HG03378 (cell line): ENCODE measurements at regions not wholly inside any gene's neighbourhood (a gene's known extent, or its start where the extent isn't known, plus 50 kb on each side); places are given as distances from the start of the nearest gene placed in this dataset.
"Not testable (repeated sequence)": the region's sequence is repeated elsewhere in the genome, so short reads cannot be mapped to it uniquely, and the experiment has no call there.

ENCODE experiments used
- ATAC-seq: cut with Tn5 transposase; IDR thresholded peaks from one replicate; pipeline ENCODE4 v1.9.1; 2021; ENCODE audit warnings: mild to moderate bottlenecking, moderate library complexity; ENCODE audit not compliant: unreplicated experiment

DNA sequence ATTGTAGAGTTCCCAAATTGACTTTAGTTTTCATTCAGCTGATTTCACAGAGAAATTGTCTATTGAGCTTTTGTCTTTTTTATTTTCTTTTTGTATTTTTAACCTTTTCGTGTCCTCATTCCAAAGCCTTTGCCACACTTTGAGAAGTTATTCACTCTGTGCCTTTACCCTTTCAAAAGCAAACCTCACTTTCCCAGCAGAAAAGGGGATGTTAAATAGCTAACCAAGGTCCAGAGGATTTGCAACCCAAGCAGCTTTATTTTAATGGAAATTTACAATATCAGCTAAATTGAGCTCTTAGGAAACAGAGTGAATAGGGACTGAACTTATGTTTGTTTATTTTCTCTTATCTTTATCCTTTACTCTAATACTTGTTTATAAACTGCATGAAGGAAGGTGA, 428.8 kb downstream of the PCDH7 start:
- ATAC-seq, result no peak

DNA sequence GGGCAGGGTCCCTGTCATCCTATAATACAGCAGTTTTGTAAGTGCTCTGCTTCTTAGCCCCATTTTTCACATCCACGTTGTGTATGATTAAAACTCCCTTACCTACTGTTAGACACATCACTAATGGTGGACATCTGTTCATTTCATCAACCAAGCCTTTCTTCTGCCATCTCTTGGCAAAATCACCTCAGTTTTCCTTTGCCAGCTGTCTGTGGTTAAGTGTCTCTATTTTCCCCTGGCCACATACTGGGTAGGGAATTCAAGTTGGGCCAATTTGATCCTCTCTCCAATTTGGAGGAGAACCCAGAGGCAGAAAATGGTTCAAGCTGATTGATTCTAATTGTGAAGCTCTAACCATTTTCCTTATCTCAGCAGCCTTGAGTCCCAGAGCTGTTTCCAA, 436.1 kb downstream of the PCDH7 start:
- no peak for ATAC-seq

DNA sequence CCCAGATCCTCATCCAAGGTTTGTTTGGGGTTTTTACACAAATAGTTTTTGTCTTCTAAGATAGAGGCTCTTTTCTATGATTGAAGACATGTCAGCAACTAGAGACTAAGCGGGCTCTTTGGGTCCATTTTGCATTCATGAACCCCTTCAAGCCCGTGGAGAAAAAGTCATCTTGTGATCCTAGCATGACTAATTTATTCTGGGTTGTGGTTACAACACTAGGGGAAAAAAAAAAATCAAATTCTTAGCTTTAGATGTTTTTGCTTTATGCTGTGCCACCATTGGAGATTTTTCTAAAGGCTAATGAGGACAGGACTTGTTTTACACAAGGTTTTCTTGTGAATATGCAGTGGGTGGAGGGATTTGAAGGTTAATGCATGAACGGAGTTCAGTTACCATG, 440.0 kb downstream of the PCDH7 start:
- no peak for ATAC-seq

DNA sequence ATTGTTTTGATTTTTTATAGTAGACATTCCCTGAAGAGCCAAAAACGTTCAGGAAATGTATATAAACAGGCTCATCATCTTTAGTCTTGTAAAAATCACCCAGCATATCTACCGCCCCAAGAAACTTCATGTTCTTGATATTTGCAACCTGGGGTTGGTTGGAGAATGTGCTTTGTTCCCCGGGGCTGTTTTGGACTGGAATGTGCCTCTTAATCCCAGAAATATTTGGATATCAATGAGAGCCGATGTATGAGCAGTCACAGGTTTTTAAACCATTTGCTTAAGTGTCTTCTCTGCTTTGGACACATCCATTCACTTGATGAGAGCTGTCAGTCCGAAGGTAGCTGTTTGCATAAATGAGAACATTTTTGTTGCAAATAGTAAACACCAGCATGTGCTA, 449.7 kb downstream of the PCDH7 start:
- no peak for ATAC-seq

DNA sequence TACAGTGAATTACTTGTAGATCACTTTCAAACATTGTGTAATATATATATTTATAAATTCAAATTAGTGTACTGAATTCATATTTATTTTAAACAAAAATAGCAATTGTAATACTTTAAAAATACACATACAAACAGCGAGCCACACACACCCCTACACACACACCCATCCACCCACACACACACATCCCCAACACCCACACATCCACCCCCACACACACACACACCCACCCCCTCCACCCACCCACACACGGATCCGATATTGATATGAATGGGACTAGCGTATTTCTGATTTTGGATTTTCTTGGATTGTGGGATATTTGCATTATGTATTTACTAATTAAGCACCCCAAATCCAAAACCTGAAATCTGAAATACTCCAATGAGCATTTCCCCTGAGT, 451.2 kb downstream of the PCDH7 start:
- no peak for ATAC-seq

DNA sequence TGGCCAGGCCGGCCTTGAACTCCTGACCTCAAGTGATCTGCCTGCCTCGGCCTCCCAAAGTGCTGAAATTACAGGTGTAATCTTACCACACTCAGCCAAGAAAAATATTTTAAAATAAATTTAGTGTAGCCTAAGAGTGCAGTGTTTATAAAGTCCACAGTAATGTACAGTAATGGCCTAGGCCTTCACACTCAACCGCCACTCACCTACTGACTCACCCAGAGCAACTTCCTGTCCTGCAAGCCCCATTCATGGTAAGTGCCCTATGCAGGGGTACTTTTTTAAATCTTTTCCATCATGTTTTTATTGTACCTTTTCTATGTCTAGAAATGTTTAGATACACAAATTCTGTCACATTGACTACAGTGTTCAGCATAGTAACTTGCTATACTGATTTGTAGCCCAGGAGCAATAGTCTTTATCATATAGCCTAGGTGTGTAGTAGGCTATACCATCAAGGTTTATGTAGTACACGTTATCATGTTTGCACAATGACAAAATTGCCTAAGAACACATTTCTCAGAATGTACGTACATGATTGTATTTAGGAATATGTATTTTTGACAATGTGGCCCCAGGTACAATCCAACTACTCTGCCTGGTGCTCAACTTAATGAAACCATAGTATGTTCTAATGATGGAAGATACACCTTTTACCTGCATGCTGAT, 455.2 kb downstream of the PCDH7 start:
- no peak for ATAC-seq

DNA sequence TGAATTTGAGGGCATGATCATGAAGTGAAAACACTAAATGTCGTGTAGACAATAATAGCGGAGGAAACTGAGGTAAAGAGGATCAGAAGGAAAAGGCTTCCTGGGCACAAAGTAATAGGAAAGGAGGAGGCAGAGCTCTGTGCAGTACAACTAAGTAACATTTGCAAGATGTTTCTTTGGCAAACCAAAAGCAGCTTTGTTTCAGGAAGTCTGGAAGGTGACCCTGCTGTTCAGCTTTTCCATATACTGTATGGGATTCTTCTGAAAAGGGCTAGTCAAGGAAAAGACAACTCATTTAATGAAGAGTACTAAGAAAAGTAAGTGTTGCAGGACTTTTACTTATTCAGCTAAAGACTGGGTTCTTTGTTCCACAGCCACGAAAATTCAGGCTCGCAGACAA, 463.1 kb downstream of the PCDH7 start:
- no peak for ATAC-seq

DNA sequence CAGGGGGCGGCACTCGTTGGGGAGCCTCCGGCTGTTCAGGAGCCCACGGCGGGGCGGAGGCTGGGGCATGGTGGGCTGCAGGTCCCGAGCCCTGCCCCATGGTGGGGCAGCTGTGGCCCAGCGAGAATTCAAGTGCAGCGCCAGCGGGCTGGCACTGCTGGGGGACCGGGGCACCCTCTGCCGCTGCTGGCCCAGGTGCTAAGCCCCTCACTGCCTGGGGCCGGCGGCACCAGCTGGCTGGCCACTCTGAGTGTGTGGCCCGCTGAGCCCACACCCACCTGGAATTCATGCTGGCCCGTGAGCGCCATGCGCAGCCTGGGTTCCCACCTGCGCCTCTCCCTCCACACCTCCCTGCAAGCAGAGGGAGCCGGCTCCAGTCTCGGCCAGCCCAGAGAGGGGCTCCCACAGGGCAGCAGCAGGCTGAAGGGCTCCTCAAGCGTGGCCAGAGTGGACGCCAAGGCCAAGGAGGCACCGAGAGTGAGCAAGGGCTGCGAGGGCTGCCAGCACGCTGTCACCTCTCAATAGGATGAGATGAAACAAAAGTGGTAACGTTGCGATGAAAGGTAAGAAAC, 464.9 kb downstream of the PCDH7 start:
- no peak for ATAC-seq

DNA sequence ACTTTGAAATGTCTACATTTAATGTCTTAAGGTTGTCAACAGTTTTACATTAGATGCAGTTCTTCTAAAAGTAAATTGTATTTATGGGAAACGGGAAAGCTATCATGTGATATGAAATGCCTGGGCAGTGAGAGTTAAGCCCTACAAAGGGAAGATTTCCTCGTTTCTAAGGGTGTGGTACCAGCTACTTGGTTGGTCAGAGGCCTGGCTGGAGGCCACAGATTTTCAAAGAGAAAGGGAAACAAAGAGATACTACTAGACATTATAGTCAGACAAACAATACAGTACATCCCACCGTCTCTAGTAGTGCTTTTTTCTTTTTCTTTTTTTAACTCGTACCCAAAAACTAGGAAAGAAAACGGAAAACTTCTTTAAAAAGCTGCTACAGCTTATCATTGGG, 467.8 kb downstream of the PCDH7 start:
- ATAC-seq, result no peak

DNA sequence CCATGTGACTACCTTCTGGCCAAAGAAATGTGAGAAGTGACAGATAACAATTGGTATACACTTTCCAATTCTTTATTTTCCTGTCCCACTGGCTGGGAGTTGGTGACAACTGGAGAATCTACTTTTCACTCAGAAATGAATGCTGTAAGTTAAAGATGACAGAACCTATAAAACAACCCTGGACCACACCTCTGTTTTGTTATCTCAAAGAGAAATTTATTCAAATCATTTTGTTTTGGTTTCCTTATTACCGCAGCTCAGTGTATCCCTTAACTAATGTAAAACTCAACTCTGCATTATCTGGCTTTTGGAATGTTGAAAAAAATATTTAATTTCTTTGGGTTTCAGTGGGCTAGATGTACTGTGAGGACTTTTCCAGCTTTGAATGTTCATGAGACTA, 469.8 kb downstream of the PCDH7 start:
- no peak for ATAC-seq

DNA sequence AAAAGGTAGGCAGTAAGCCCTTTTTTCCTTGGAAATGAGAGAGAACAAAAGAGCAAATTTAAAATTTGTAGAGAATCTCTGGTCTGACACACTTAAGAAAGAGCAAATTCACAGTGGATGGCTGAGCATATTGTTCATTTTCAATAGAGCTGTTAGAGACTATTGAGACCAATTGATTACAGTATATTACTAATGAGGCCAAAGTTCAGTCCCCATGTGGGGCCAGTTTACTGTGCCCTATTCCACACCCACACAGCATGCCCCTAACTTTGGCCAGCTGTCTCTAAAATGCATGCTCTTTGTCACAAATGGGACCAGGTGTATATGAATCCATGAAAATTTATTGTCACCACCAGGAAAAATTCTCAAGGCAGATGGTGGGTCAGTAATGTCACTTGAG, 470.5 kb downstream of the PCDH7 start:
- no peak for ATAC-seq

DNA sequence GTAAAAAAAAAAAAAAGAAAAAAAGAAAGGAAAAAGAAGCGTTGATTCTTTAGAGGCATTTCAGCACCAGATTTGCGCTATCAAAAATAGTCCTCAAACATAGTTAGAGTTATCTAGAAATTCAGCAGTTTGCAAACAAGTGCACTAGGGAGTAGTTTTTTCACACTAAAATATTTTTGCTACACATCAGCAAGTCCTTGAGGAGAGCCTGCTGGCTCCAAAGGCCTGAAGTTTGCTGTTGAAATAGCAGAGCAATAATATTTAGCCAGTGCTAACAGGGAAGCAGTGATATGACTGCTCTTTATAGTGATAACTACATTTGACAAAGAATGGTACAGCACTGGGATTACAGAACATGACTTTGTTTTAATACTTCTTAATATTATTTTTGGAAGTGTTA, 472.2 kb downstream of the PCDH7 start:
- ATAC-seq, result no peak

DNA sequence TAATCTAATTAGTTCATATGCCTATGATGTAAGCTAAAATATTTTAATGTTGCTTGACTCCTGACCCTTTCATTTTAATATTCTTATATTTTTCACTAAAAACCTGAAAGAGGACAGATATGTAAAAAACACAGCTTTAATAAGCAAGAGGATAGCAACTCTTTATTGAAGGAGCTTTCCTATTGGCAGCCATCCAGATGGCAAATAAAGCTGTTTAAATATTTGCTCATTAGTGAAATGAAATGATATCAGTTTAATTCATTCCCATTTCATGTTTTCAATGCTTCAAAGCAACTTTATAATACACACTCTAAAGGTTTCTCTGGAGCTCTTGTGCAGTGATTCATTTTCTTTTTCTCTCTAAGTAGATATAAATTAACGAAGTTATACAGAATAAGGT, 473.4 kb downstream of the PCDH7 start:
- no peak for ATAC-seq

DNA sequence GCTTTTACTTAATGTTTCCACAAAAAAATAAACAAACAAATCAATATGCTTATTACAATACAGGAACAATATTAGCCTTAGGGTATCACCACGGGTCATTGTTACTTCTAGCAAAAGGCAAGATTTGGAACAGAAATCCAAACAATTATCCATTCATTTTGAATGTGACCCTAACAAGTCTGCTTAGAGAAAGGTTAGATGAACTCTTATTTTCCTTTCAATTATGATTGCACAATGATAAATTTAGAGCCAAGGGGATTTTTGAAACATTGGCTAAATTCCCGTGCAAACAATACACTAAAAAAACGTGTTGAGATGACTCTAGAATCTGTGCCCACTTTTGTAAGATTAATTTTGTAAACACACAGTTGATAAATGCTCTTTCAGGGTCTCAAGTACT, 474.7 kb downstream of the PCDH7 start:
- ATAC-seq, result no peak

DNA sequence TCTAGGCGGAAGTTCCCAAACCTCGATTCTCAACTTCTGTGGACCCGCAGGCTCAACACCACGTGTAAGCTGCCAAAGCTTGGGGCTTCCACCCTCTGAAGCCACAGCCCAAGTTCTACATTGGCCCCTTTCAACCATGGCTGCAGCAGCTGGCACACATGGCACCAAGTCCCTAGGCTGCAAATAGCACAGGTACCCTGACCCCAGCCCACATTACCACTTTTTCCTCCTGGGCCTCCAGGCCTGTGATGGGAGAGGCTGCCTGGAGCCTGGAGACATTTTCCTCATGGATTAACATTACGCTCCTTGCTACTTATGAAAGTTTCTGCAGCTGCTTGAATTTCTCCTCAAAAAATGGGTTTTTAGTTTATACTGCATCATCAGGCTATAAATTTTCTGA, 479.5 kb downstream of the PCDH7 start:
- no peak for ATAC-seq

DNA sequence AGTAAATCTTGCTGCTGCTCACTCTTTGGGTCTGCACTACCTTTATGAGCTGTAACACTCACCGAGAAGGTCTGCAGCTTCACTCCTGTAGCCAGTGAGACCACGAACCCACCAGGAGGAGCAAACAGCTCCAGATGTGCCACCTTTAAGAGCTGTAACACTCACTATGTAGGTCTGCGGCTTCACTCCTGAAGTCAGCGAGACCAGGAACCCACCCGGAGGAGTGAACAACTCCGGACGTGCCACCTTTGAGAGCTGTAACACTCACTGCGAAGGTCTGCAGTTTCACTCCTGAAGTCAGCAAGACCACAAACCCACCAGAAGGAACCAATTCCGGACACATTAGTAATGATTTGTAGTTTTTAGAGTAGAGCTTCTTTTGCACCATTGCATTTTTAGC, 481.9 kb downstream of the PCDH7 start:
- ATAC-seq, result not testable (repeated sequence)

DNA sequence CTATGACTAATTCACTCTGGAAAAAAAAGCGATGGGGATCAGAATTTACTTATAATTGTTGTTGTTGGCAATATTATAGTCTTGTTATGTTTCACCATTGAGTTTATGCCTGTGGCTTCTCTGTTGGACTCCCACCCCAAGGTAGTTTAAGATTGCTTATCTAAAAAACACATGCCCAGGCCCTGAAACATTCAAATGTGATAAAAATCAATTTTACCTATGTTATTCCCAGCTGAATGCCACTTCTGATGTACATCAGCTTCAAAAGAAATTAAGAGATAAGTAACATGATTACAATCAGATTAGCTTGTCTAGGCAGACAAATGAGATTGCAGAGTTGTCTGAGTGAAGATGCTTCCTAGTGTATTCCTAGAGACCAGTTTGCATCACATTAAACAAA, 484.7 kb downstream of the PCDH7 start:
- no peak for ATAC-seq

DNA sequence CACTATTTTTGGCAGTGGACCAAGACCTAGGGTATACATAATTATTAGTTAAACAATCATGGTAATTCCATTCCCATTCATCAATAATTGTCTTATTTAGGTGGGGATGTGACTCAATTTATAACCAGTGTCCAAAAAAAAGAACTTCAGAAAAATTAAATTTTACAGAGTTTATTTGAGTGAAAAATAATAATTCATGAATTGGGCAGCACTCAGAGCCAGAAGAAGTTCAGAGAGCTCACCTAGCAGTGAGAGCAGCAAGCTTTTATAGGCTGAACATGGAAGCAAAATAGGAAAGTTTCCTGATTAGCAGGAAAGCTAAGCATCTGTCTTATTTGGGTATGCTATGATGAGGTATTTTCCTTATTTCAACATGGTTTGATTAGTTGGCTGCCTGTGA, 500.8 kb downstream of the PCDH7 start:
- ATAC-seq, result no peak

DNA sequence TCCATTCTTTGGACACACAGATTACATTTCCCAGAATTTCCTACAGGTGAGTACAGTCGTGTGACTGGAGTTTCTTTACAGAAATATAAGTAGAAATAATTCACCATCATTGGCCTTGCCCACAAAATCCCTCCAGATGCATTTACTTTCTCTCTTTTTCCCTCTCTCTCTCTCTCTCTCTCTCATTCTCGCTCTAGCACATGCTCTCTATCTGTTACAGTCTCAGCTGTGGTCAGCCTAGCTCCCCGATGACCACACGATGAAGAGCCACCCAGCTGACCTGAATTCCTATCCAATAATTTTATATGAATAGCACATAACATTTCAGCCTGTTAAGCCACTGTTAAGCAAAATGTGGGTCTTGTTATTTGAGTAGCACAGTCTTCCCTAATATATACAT, 507.9 kb downstream of the PCDH7 start:
- ATAC-seq, result no peak

DNA sequence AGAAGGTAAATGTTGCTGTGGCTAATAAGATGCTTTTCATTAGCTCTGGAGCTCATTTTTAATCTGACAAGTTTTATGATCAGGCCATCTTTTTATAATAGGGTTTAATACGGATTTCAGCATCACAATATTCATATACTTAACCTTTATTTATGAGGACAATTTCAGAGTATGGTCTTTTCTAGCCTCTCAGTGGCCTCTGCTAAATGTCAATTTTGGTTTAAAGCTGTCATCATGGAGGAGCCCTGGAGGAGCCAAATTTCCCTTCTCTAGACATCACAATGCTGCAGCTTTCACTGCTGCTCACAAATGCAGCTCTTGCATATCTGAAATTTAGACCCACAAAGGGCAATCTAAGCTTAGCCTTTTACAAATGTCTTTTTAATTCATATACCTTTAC, 510.4 kb downstream of the PCDH7 start:
- ATAC-seq, result no peak

DNA sequence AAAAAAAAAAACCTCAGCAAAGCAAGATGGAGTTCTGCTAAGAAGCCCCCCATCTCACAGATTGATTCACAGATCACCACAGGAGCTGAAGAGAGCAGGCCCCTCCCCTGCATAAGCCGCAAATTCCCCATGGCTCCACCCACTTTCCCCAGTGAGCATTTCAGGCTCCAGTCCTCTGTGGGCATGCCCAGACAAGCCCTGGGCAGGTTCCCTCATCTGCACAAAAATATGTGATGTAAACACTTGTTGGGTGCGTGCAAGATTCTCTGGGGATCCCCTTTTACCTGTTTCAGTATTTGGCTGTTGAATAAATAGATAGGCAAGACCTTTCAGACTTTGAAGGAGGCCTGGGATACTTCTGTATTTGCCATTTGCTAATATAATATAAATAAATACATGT, 514.3 kb downstream of the PCDH7 start:
- peak; percentile 85 for ATAC-seq

DNA sequence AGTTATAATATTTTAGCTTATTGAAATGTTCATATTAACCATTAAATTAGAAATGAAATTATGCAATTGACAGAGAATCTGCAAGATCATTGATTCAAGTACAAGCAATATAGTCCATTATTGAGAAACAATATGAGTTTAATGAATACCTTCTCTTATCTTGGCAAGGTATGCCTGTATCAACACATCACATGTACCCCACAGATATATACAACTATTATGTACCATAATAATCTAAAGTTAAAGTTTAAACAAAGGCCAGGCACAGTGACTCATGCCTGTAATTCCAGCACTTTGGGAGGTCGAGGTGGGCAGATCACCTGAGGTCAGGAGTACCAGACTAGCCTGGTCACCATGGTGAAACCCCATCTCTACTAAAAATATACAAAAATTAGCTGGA, 514.7 kb downstream of the PCDH7 start:
- ATAC-seq, result no peak

DNA sequence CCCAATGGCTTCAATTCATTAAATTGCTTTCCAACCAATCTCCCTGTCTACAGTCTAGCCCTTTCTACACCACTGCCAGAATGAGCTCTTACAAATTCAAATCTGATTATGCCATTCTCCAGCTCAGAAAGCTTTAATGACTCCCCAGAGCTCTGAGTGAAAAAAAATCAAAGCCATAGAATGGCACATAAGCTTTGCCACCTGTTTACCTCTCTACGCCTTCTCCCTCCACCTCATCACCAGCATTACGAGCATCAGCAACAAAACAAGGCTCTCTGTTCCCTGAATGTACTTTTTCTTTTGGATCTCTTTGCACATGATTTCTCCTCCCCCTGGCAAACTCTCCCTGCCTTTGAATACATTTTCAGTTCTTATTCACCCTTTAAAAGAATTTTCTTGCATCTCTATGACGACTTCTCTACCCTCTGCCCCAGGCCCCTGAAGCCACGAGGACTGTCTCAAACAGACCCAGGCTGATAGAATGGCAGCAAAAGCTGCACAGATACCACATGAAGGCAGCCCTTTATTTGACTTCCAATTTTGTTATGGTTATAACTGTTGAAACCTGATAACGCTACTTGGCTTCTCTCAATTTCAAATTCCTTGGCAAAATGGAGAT, 516.0 kb downstream of the PCDH7 start:
- no peak for ATAC-seq
